ENCODE measurements at regions not wholly inside any gene's neighbourhood (a gene's known extent, or its start where the extent isn't known, plus 50 kb on each side); places are given as distances from the start of the nearest gene placed in this dataset.
"Not testable (repeated sequence)": the region's sequence is repeated elsewhere in the genome, so short reads cannot be mapped to it uniquely, and the experiment has no call there.

DNA sequence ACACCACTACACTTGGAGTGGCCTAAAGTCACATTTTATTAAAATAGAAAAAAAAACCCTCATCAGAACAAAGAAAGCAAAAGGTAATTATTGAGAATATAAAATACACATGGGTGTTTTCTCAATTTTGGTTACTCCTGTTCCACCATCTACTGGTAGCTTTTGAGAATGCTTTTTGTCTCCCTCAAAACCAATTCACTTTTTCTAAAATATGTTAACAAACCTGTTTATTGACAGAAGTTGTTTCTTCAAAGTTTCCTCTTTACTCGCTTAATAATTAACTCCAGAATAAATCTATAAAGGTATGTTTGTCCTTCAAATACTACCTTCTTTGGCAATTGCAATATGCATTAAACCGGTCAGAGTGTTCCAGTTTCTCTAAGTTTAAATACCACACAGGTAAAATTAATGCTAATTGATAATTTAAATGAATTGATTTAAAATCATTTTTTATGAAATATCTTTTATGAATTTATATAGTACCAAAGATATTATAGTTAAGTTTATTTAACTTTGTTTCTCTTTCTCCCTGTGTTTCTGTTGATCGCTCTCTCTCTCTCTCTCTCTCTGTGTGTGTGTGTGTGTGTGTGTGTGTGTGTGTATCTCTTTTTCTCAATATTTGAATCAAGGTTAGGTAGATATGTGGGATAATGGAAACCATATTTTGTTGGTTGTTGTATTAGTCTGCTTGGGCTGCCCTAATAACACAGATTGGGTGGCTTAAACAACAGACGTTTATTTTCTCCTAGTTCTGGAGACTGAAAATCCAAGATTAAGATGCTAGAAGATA, 487.4 kb downstream of the PRDM9 start:
- DNase-seq: no peak

DNA sequence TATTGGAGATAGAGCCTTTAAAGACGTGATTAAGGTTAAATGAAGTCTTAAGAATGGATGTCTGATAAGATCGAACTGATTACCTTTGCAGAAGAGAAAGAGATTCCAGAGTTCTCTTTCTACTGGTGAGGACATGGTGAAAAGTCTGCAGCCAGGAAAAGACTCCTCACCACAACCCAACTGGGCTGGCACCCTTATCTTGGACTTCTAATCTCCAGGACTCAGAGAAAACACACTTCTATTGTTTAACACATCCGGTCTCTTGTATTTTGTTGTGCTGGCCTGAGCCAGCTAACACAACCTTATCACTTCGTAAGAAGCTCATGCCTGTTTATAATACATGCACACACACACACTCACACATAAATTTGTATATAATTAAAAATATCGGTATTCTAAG, 489.1 kb downstream of the PRDM9 start:
- DNase-seq: no peak

DNA sequence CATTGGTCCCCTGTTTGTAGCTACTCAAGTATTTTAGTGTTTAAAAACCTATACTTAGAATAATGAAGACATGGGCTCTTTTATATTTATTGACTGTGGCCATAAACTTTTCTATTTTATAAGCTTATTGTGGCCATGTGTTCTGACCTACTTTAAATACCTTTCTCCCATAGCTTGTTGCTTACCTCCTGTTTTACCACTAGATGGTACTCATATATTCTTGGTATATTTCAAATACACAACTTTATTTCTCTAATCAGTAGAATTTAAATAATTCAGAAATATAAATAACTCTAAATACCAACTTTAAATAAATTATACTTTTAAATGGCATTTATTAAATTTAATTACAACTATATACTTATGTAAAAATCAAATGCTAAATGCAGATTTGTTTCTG, 498.0 kb downstream of the PRDM9 start:
- DNase-seq: no peak

- not testable (repeated sequence) for DNase-seq
Observed at GRCh38 chr5:24017710-24018109, 510.3 kb downstream of the PRDM9 start.

GRCh38 chr5:24026288-24026687, 518.9 kb downstream of the PRDM9 start:
- DNase-seq: no peak

DNA sequence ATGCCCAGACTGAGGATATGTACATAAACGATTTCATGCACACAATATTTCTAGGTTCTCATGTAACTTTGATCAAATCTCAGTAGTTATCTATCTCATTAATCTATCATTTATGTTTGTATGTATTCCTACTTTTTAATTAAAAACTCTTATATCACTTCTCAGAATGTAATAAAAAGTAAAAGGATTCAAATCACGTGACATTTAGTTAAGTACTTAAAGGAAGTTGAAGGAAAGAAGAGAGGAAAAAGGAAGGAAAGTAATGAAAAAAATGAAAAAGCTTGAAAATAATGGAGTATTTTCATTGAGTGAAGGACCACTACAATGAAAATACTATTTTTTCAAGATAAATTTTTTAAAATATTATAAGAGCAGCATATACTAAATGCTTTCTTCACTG, 535.3 kb downstream of the PRDM9 start:
- DNase-seq: no peak

DNA sequence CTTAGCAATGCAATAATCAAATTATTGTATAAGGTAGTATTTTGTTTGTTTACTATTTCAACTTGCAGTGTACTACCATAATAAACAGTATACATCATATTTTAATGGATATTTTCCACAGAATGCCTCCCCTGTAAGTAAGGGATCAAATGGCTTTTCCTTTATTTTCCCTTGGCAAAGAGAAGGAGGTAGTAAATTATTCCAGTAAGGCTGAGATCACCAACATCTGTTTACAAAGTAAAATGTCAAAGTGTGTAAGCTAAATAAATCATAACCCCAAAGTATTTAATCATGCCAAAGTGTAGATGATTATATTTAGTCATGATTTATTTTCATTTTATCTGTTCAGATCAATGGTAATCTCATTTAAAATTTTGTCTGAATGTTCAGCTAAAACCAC, 537.6 kb downstream of the PRDM9 start:
- DNase-seq: no peak

GRCh38 chr5:24053737-24054136, 546.3 kb downstream of the PRDM9 start:
- no peak for DNase-seq

DNA sequence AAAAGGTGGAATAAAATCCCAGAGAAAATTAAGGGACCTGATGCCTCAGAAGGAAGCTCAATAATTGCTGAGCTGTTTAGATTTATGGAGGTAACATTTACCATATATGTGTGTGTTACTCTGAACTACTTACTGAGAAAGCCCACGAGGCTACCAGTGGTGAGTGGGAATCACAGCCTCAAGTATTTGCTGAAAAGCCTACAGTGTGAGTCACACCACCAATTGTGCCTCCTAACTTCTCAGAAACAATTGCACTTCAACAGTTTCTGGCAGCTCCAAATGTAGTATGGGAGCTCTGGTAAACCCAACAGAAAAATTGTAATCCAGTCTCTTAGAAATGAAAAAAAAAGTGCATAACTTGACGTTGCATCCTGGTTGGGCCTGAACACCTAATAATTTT, 551.6 kb downstream of the PRDM9 start:
- DNase-seq: no peak

- no peak for DNase-seq
Observed at GRCh38 chr5:24059716-24060115, 552.3 kb downstream of the PRDM9 start.

DNA sequence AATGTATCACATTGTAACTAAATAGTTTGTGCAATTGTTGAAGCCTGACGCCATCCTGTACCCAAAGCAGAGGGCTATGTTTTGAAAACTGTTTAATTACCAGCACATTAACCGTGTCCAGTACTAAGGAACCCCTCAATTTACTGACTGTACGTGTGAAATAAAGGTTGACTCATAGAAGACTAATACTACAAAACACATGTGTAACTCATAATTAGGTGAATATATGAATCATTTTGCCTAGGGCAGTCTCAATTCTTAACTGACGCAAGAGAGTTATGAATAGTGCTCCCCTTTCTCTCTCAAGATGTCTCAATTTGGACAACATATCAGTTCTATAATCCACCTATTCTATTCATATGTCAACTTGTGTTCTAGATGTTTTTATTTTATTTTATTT, 558.4 kb downstream of the PRDM9 start:
- DNase-seq: no peak

DNA sequence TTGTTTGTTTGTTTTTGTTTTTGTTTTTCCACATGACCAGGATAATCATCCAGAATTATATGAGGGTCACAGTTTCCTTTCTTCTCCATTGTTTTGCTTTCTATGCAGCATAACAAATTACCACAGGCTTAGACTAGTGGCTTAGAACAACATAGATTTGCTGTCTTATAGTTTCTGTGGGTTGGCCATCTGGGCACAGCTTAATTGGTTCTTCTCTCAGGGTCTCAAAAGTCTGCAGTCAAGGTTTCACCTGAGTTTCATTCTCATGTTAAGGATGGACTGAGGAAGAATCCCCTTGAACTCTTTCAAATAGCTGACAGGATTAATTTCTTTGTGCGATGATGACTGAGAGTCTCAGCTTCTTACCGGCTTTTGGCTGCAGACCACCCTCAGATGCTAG, 559.8 kb downstream of the PRDM9 start:
- DNase-seq: no peak

GRCh38 chr5:24068524-24068923, 561.1 kb downstream of the PRDM9 start:
- no peak for DNase-seq

DNA sequence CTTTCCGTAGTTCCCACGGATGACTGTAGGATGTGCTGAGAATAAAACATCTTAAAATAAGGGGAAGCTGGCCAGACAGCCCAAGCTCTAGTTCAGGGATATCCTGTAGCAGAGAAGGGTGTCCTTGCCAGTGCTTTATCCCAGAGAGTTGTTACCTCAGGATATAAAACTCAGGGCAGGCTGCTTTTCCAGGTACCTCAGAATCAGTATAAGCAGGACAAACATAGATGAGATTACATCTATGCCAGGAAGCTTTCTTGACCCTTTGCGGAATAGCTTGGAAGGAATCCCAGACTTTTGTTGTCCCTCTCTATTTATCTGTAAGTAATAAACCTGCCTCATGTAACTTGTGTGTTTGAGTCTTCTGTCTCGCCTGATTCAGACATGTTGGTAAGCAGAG, 565.7 kb downstream of the PRDM9 start:
- DNase-seq: no peak

- DNase-seq: no peak
Observed at GRCh38 chr5:24080046-24080445, 564.7 kb downstream of the CDH10 start.

DNA sequence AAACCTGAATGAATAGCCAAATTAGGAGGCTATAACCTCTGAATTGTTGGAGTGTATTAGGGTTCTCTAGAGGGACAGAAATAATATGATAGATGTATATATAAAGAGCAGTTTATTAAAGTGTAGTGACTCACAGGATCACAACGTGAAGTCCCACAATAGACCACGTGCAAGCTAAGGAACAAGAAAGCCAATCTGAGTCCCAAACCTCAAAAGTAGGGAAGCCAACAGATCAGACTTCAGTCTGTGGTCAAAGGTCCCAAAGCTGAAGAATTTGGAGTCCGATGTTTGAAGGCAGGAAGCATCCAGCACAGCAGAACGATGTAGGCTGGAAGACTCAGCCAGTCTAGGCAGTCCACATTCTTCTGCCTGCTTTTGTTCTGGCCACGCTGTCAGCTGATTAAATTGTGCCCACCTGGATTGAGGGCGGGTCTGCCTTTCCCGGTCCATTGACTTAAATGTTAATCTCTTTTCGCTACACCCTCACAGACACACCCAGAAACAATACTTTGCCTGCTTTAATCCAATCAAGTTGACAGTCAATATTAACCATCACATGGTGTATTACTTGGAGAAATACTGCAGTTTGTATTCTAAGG, 550.6 kb downstream of the CDH10 start:
- no peak for DNase-seq

DNA sequence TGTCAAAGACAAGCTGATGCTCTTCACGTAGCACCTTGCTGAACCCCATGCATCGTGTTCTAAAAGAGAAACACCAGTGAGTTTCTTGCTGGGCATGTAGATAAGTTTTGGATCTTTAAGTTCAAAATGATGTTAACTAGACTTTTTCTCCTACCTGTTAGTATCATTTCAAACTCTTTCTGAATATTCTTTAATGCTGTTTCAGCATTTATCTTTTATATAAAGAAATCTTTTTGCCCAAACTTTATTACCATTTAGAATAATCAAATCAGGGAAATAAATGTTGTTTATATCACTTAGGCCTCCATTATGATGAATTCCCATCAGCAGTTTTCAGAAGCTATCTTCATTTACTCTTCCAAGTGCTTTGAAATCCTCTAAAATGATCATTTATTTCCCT, 542.8 kb downstream of the CDH10 start:
- DNase-seq: no peak

- no peak for DNase-seq
Observed at GRCh38 chr5:24103451-24104023, 541.2 kb downstream of the CDH10 start.

- DNase-seq: peak; percentile 2
Observed at GRCh38 chr5:24110004-24110615, 534.7 kb downstream of the CDH10 start.

DNA sequence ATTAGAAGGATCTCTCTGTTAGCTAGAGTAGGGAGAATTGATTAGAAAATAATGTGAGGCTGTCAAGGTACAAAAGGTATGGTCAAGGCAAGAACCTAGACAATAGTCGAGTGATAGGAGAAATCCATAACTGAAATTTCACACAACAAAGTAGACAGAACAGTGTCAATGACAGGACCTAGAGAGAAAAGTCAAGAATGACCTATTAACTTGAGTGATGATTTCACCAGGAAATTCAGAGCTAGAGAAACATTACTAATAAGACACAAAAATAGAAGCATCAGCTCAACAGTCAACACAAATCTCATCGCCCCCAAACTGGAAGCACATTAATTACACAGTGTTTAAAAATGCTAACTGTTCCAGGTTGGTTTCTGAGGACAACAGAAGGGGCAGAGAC, 532.4 kb downstream of the CDH10 start:
- no peak for DNase-seq

DNA sequence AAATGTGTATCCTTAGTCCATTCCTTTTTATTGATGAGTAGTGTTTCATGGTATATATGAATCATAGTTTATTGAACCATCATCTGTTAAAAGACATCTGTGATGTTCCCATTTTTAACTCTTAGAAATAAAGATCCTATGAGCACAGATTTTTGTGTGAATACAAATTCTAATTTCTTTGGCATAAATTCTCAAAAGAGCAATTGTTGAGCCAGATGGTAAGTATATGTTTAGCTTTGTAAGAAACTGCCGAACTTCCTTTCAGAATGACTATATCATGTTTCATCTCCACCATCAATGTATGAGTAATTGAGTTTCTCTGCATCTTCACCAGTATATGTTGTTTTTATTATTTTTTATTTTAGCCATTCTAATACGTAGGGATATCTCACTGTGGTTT, 526.4 kb downstream of the CDH10 start:
- DNase-seq: no peak

- no peak for DNase-seq
Observed at GRCh38 chr5:24135536-24135935, 509.2 kb downstream of the CDH10 start.

DNA sequence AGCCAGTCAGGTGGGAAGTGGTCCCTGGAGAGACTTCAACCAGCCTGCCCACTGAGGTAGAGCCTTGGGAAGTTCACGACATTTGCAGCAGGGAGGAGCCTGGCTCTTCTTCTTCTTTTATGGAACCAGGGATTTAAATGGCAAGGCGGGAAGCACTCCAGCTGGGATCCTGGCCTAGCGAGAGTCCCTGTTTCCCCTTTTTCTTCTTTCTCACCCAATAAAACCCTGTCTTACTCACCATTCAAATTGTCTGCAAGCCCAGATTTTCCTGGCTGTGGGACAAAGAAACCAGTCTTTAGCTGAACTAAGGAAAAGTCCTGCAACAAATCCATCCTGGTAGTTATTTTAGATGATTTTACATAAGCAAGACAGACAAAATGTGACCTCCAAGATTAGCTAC, 503.7 kb downstream of the CDH10 start:
- DNase-seq: no peak

- DNase-seq: no peak
Observed at GRCh38 chr5:24142341-24142740, 502.4 kb downstream of the CDH10 start.
